ENCODE measurements at regions not wholly inside any gene's neighbourhood (a gene's known extent, or its start where the extent isn't known, plus 50 kb on each side); places are given as distances from the start of the nearest gene placed in this dataset.

DNA sequence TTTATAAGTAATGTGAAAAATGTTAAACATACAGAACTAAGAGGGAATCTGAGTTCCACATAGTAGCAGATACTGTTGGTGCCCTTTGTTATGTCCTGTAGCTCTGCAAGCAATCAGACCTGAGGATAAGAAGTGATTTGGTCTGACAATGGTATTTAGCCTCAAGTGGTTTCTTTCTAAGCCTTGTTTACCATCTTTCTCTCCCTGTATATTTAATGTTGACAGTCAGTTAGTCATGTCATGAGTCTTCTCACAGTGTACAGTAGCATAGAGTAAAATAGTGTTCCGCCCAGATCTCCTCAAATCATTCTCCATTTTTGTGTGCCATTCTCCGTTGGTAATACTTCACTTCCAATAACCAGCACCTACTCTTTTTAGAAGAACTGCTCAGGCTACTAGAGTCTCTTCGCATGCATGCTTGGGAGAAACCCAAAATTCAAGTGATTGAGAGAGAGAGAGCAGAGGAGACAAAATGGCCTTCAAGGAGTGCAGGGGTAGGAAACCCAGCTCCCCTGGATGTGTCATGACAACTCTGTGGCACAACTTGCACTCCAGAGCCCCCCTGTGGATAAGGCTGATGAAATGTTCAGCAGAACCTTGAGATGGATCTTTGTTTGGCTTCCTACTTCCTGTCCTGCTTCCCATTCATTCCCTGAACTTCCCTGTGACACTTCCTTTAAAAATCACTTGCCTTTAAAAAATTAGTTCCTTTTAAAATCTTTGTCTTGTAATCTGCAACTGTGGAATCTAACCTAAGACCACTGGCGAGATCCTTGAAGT, 129.2 kb upstream of the FST start:
- TF ChIP-seq, protein P1, sequence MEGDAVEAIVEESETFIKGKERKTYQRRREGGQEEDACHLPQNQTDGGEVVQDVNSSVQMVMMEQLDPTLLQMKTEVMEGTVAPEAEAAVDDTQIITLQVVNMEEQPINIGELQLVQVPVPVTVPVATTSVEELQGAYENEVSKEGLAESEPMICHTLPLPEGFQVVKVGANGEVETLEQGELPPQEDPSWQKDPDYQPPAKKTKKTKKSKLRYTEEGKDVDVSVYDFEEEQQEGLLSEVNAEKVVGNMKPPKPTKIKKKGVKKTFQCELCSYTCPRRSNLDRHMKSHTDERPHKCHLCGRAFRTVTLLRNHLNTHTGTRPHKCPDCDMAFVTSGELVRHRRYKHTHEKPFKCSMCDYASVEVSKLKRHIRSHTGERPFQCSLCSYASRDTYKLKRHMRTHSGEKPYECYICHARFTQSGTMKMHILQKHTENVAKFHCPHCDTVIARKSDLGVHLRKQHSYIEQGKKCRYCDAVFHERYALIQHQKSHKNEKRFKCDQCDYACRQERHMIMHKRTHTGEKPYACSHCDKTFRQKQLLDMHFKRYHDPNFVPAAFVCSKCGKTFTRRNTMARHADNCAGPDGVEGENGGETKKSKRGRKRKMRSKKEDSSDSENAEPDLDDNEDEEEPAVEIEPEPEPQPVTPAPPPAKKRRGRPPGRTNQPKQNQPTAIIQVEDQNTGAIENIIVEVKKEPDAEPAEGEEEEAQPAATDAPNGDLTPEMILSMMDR (IDR thresholded peaks at IDR 0.05; ENCODE audit: low read depth, low read length, missing input control) = no peak
- TF ChIP-seq EGR1 (IDR thresholded peaks at IDR 0.05; ENCODE audit: low read depth in 2 of 2) (no peak), ZBTB33 (IDR thresholded peaks at IDR 0.05) (no peak), JUND (IDR thresholded peaks at IDR 0.05) (no peak), TAF1 (conservative IDR thresholded peaks at IDR 0.05) (no peak), MAX (IDR thresholded peaks at IDR 0.05) (no peak)

All from liver (tissue), 3 donors.